ENCODE measurements at regions not wholly inside any gene's neighbourhood (a gene's known extent, or its start where the extent isn't known, plus 50 kb on each side); places are given as distances from the start of the nearest gene placed in this dataset.

- peak; percentile 90 for TF ChIP-seq EP300 (conservative IDR thresholded peaks at IDR 0.05; ENCODE audit: poor library complexity, severe bottlenecking)
- TF ChIP-seq CTCF (IDR thresholded peaks at IDR 0.05; ENCODE audit: poor library complexity, severe bottlenecking): peak; percentile 18
- TF ChIP-seq MXI1 (conservative IDR thresholded peaks at IDR 0.05; ENCODE audit: poor library complexity, severe bottlenecking): peak; percentile 87
- TF ChIP-seq TAF1 (IDR thresholded peaks at IDR 0.05; ENCODE audit: low read depth): peak; percentile 68
- peak; percentile 56 for TF ChIP-seq SMC3 (conservative IDR thresholded peaks at IDR 0.05; ENCODE audit: poor library complexity)
- peak; percentile 99 for TF ChIP-seq REST (IDR thresholded peaks at IDR 0.05; ENCODE audit: borderline replicate concordance)
- peak; percentile 47 for TF ChIP-seq RAD21 (conservative IDR thresholded peaks at IDR 0.05)
- peak; percentile 78 for TF ChIP-seq POLR2AphosphoS5 (IDR thresholded peaks at IDR 0.05)
- TF ChIP-seq EZH2 (IDR thresholded peaks at IDR 0.05; ENCODE audit: borderline replicate concordance, insufficient read depth, low read length, poor library complexity, severe bottlenecking): no peak
- Histone ChIP-seq H3K36me3 (ENCODE audit: insufficient read depth, low read length) (no peaks in the 10 kb centered on the region), H3K4me3 (ENCODE audit: low read length) (peak overlapping the region; percentile 52), H3K4me2 (ENCODE audit: low read length) (peak overlapping the region; percentile 56), H3K9me2 (ENCODE audit: insufficient read depth, low read length) (no peaks in the 10 kb centered on the region), H3K27me3 (ENCODE audit: insufficient read depth, low read depth, low read length) (no peaks in the 10 kb centered on the region), H3K79me2 (replicated peaks; ENCODE audit: insufficient read depth, low read length) (no peaks in the 10 kb centered on the region), H3K27ac (ENCODE audit: low read length) (peak overlapping the region; percentile 98), H3K9ac (ENCODE audit: low read length) (peak overlapping the region; percentile 75), H3K9me3 (ENCODE audit: low read length) (no peaks in the 10 kb centered on the region), H4K20me1 (ENCODE audit: insufficient read depth) (no peaks in the 10 kb centered on the region), H2AFZ (ENCODE audit: low read depth, low read length) (peak overlapping the region; percentile 59), H3F3A (ENCODE audit: insufficient read depth, low read length, poor library complexity, severe bottlenecking) (no peaks in the 10 kb centered on the region)
These were observed 200.9 kb upstream of the C14orf180 start for GRCh38 chr14:104378698-104379113.

GRCh38 chr14:104382361-104383087 lies 197.0 kb upstream of the C14orf180 start:
- Histone ChIP-seq H3K9me2 (ENCODE audit: insufficient read depth, low read length) (no peaks in the 10 kb centered on the region), H3K79me2 (replicated peaks; ENCODE audit: insufficient read depth, low read length) (no peaks in the 10 kb centered on the region), H3K27ac (ENCODE audit: low read length) (no peak overlapping the region), H3K36me3 (ENCODE audit: insufficient read depth, low read length) (no peaks in the 10 kb centered on the region), H4K20me1 (ENCODE audit: insufficient read depth) (no peaks in the 10 kb centered on the region), H3K4me3 (ENCODE audit: low read length) (no peak overlapping the region), H3K4me2 (ENCODE audit: low read length) (no peak overlapping the region), H3K9me3 (ENCODE audit: low read length) (no peaks in the 10 kb centered on the region), H2AFZ (ENCODE audit: low read depth, low read length) (no peak overlapping the region), H3F3A (ENCODE audit: insufficient read depth, low read length, poor library complexity, severe bottlenecking) (no peaks in the 10 kb centered on the region), H3K27me3 (ENCODE audit: insufficient read depth, low read depth, low read length) (no peaks in the 10 kb centered on the region), H3K9ac (ENCODE audit: low read length) (peak overlapping the region; percentile 51)
- TF ChIP-seq MXI1 (conservative IDR thresholded peaks at IDR 0.05; ENCODE audit: poor library complexity, severe bottlenecking) (no peak), SMC3 (conservative IDR thresholded peaks at IDR 0.05; ENCODE audit: poor library complexity) (no peak), EZH2 (IDR thresholded peaks at IDR 0.05; ENCODE audit: borderline replicate concordance, insufficient read depth, low read length, poor library complexity, severe bottlenecking) (no peak), REST (IDR thresholded peaks at IDR 0.05; ENCODE audit: borderline replicate concordance) (no peak), CTCF (IDR thresholded peaks at IDR 0.05; ENCODE audit: poor library complexity, severe bottlenecking) (no peak), RAD21 (conservative IDR thresholded peaks at IDR 0.05) (no peak), TAF1 (IDR thresholded peaks at IDR 0.05; ENCODE audit: low read depth) (no peak), POLR2AphosphoS5 (IDR thresholded peaks at IDR 0.05) (no peak), EP300 (conservative IDR thresholded peaks at IDR 0.05; ENCODE audit: poor library complexity, severe bottlenecking) (no peak)
